ENCODE measurements at regions not wholly inside any gene's neighbourhood (a gene's known extent, or its start where the extent isn't known, plus 50 kb on each side); places are given as distances from the start of the nearest gene placed in this dataset.

DNA sequence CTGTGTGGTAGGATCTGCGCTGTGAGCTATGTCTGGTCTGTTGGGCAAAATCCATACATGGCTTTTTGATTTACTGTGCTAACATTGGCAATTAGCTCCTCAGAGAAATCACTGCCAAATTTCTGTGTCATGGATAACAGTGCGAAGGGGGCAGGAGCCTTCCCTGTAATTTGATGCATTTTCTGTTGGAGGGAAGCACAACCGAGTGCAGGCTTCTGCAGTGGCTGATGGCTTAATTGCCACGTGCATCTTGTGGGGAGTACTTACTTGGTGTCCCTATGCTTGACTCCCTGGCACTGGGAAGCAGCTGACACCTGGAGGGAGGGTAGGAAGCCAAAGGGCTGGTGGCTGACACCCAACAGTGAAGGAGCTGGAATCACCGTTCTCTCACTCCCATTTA, 99.3 kb upstream of the PROKR2 start:
- peaks cover 13% of the 10 kb centered on the region for H3K27me3 Mint-ChIP-seq
- ChIA-PET CTCF (no interaction called here), POLR2A (no interaction called here)
- Histone ChIP-seq H3K27me3 (replicated peaks in 1 of 4; ENCODE audit: control extremely low read depth in 1 of 4, control insufficient read depth in 3 of 4, insufficient read depth in 4 of 4, low read length in 3 of 4) (peaks cover 0 to 3% (median 0%) of the 10 kb centered on the region in 4 experiments), H3K4me1 (ENCODE audit: control insufficient read depth in 2 of 2, insufficient read depth in 2 of 2, low read length in 2 of 2) (no peaks in the 10 kb centered on the region), H3K4me2 (replicated peaks; ENCODE audit: low read depth, low read length, poor library complexity, severe bottlenecking) (no peak overlapping the region), H4K20me1 (ENCODE audit: control insufficient read depth, insufficient read depth, low read length, poor library complexity, severe bottlenecking) (no peaks in the 10 kb centered on the region), H3K9ac (ENCODE audit: low read length) (no peak overlapping the region), H3K4me3 (ENCODE audit: control extremely low read depth in 1 of 5, extremely low read depth in 1 of 5, insufficient read depth in 1 of 5, low read depth in 2 of 5, low read length in 4 of 5) (no peak overlapping the region), H3K36me3 (replicated peaks in 1 of 2; ENCODE audit: control extremely low read depth in 1 of 2, control insufficient read depth in 1 of 2, extremely low read depth in 1 of 2, insufficient read depth in 2 of 2, low read length in 1 of 2) (no peaks in the 10 kb centered on the region), H3K27ac (ENCODE audit: low read length in 2 of 2) (no peak overlapping the region), H3K9me3 (ENCODE audit: control extremely low read depth in 1 of 3, control insufficient read depth in 2 of 3, insufficient read depth in 1 of 3, low read length in 2 of 3) (peaks cover 0 to 3% (median 0%) of the 10 kb centered on the region in 3 donors), H2AFZ (ENCODE audit: insufficient read depth, low read depth, low read length, poor library complexity, severe bottlenecking) (no peak overlapping the region), H3K79me2 (ENCODE audit: control insufficient read depth, insufficient read depth, low read length) (no peaks in the 10 kb centered on the region)
- 69% methylated on average over 5 of the region's 5 CpGs for WGBS (ENCODE audit: insufficient coverage)
- DNase-seq, result no peak
- ATAC-seq (ENCODE audit: low read depth), result no peak
- no peak overlapping the region for H3K4me3 Mint-ChIP-seq
- TF ChIP-seq EZH2 (IDR thresholded peaks at IDR 0.05; ENCODE audit: borderline replicate concordance, insufficient read depth, low read depth, low read length, poor library complexity, severe bottlenecking), result no peak
- TF ChIP-seq, protein P1, sequence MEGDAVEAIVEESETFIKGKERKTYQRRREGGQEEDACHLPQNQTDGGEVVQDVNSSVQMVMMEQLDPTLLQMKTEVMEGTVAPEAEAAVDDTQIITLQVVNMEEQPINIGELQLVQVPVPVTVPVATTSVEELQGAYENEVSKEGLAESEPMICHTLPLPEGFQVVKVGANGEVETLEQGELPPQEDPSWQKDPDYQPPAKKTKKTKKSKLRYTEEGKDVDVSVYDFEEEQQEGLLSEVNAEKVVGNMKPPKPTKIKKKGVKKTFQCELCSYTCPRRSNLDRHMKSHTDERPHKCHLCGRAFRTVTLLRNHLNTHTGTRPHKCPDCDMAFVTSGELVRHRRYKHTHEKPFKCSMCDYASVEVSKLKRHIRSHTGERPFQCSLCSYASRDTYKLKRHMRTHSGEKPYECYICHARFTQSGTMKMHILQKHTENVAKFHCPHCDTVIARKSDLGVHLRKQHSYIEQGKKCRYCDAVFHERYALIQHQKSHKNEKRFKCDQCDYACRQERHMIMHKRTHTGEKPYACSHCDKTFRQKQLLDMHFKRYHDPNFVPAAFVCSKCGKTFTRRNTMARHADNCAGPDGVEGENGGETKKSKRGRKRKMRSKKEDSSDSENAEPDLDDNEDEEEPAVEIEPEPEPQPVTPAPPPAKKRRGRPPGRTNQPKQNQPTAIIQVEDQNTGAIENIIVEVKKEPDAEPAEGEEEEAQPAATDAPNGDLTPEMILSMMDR (IDR thresholded peaks at IDR 0.05), result no peak
- H3K27ac Mint-ChIP-seq, result no peak overlapping the region
- no peaks in the 10 kb centered on the region for H3K4me1 Mint-ChIP-seq
- peaks cover 4% of the 10 kb centered on the region for H3K9me3 Mint-ChIP-seq (ENCODE audit: insufficient read depth)
- intact Hi-C loops (cut with micrococcal nuclease), result no loop called here

DNA sequence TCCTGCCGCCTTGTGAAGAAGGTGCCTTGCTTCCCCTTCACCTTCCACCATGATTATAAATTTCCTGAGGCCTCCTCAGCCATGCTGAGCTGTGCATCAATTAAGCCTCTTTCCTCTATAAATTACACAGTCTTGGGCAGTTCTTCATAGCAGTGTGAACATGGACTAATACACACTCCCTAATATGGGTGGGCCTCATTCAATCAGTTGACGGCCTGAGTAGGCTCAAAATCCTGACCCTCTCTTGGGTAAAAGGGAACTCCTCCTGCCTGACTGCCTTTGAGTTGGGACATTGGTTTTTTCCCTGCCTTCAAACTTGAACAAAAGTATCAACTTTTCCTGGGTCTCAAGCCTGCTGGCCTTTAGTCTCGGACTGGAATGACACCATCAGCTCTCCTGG, 96.6 kb upstream of the PROKR2 start:
- Histone ChIP-seq H3K36me3 (replicated peaks in 1 of 2; ENCODE audit: control extremely low read depth in 1 of 2, control insufficient read depth in 1 of 2, extremely low read depth in 1 of 2, insufficient read depth in 2 of 2, low read length in 1 of 2) (no peaks in the 10 kb centered on the region), H3K4me1 (ENCODE audit: control insufficient read depth in 2 of 2, insufficient read depth in 2 of 2, low read length in 2 of 2) (no peaks in the 10 kb centered on the region), H4K20me1 (ENCODE audit: control insufficient read depth, insufficient read depth, low read length, poor library complexity, severe bottlenecking) (no peaks in the 10 kb centered on the region), H3K9ac (ENCODE audit: low read length) (no peak overlapping the region), H3K27me3 (replicated peaks in 1 of 4; ENCODE audit: control extremely low read depth in 1 of 4, control insufficient read depth in 3 of 4, insufficient read depth in 4 of 4, low read length in 3 of 4) (peaks cover 0 to 7% (median 0%) of the 10 kb centered on the region in 4 experiments), H3K27ac (ENCODE audit: low read length in 2 of 2) (no peak overlapping the region), H3K4me2 (replicated peaks; ENCODE audit: low read depth, low read length, poor library complexity, severe bottlenecking) (no peak overlapping the region), H3K4me3 (ENCODE audit: control extremely low read depth in 1 of 5, extremely low read depth in 1 of 5, insufficient read depth in 1 of 5, low read depth in 2 of 5, low read length in 4 of 5) (no peak overlapping the region), H3K79me2 (ENCODE audit: control insufficient read depth, insufficient read depth, low read length) (no peaks in the 10 kb centered on the region), H2AFZ (ENCODE audit: insufficient read depth, low read depth, low read length, poor library complexity, severe bottlenecking) (no peak overlapping the region), H3K9me3 (ENCODE audit: control extremely low read depth in 1 of 3, control insufficient read depth in 2 of 3, insufficient read depth in 1 of 3, low read length in 2 of 3) (peaks cover 0 to 3% (median 0%) of the 10 kb centered on the region in 3 donors)
- ATAC-seq (ENCODE audit: low read depth) (no peak), DNase-seq (no peak)
- Mint-ChIP-seq H3K4me3 (no peak overlapping the region), H3K9me3 (ENCODE audit: insufficient read depth) (peaks cover 4% of the 10 kb centered on the region), H3K27me3 (peaks cover 4% of the 10 kb centered on the region), H3K4me1 (no peaks in the 10 kb centered on the region), H3K27ac (no peak overlapping the region)
- ChIA-PET CTCF (no interaction called here), POLR2A (no interaction called here)
- TF ChIP-seq, protein P1 (IDR thresholded peaks at IDR 0.05), result no peak
- TF ChIP-seq EZH2 (IDR thresholded peaks at IDR 0.05; ENCODE audit: borderline replicate concordance, insufficient read depth, low read depth, low read length, poor library complexity, severe bottlenecking), result no peak
- WGBS (ENCODE audit: insufficient coverage), result no CpG with 5 or more reads among the region's 3 CpGs
- intact Hi-C loops (cut with micrococcal nuclease), result no loop called here
